Mucosa of descending colon (tissue), 3 donors: ENCODE measurements at regions not wholly inside any gene's neighbourhood (a gene's known extent, or its start where the extent isn't known, plus 50 kb on each side); places are given as distances from the start of the nearest gene placed in this dataset.

Experiments used
- ATAC-seq: fragments of 200-7000 bp; cut with Tn5 transposase; one replicate; pipeline ENCODE4 v1.9.1; 2020; ENCODE audit warnings: mild to moderate bottlenecking, moderate library complexity
- DNase-seq, 3 donors: peaks; one replicate each; pipeline ENCODE4 v3.0.0-alpha.2; 2020
- H3K36me3 ChIP-seq: fragments of 200-600 bp; one replicate; pipeline ENCODE4 v1.8.0; 2021; ENCODE audit warnings: low read depth, mild to moderate bottlenecking
- H3K4me1 ChIP-seq: fragments of 200-600 bp; one replicate; pipeline ENCODE4 v1.8.0; 2021; ENCODE audit warnings: low read depth, mild to moderate bottlenecking
- H3K4me3 ChIP-seq: fragments of 200-600 bp; one replicate; pipeline ENCODE4 v1.8.0; 2021; ENCODE audit warnings: mild to moderate bottlenecking
- H3K9me3 ChIP-seq: fragments of 200-600 bp; one replicate; pipeline ENCODE4 v1.8.0; 2021; ENCODE audit warnings: mild to moderate bottlenecking
- intact Hi-C, 2 donors: fragments of 100-400 bp; cut with DNase I in 1 of 2; cut with micrococcal nuclease in 1 of 2; formaldehyde crosslinking; loops; one replicate each; pipeline versions ENCODE4 v1.11.0 to v1.11.1; 2022; cut with DNase I, micrococcal nuclease
- TF ChIP-seq, protein P1 (sequence below): fragments of 200-600 bp; IDR thresholded peaks from one replicate; pipeline ENCODE4 v1.8.0; 2022; ENCODE audit warnings: antibody characterized with exemption, mild to moderate bottlenecking
- donor health status: DM: no; HTN: no; CAD: no; lungs with moderate emphysema.
- donor health status: DM: no; HTN: no; CAD: no.
- donor health status: DM: no; HTN: yes; CAD: no.

DNA sequence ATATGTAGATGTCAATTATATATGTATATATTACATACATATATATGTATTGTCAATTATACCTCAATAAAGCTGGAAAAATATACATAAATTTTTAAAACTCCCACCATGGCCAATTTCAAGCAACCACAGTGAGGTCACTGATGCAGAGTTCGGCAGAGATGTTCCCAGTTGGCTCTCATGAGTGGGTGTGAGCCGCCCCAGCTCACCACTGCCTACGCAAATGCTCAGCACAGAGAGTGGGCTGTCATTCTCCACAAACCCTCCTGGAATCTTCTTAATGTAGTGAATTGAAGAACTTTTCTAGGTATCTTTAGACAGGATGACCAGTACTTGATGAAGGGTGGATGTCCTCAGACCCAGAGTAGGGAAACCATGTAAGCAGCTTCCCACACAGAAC lies 96.6 kb upstream of the TMEM45B start:
- intact Hi-C loops: no loop called here
- no peak for DNase-seq
- no peak overlapping the region for H3K4me3 ChIP-seq
- H3K9me3 ChIP-seq: no peaks in the 10 kb centered on the region
- no peaks in the 10 kb centered on the region for H3K4me1 ChIP-seq
- ATAC-seq: no peak
- no peaks in the 10 kb centered on the region for H3K36me3 ChIP-seq
- TF ChIP-seq, protein P1, sequence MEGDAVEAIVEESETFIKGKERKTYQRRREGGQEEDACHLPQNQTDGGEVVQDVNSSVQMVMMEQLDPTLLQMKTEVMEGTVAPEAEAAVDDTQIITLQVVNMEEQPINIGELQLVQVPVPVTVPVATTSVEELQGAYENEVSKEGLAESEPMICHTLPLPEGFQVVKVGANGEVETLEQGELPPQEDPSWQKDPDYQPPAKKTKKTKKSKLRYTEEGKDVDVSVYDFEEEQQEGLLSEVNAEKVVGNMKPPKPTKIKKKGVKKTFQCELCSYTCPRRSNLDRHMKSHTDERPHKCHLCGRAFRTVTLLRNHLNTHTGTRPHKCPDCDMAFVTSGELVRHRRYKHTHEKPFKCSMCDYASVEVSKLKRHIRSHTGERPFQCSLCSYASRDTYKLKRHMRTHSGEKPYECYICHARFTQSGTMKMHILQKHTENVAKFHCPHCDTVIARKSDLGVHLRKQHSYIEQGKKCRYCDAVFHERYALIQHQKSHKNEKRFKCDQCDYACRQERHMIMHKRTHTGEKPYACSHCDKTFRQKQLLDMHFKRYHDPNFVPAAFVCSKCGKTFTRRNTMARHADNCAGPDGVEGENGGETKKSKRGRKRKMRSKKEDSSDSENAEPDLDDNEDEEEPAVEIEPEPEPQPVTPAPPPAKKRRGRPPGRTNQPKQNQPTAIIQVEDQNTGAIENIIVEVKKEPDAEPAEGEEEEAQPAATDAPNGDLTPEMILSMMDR: no peak

- DNase-seq (no peak), ATAC-seq (no peak)
- H3K36me3 ChIP-seq: no peaks in the 10 kb centered on the region
- no peak overlapping the region for H3K4me3 ChIP-seq
- no peaks in the 10 kb centered on the region for H3K9me3 ChIP-seq
- TF ChIP-seq, protein P1: no peak
- H3K4me1 ChIP-seq: no peaks in the 10 kb centered on the region
- intact Hi-C loops: no loop called here
Observed at GRCh38 chr11:129720156-129720555, 95.5 kb upstream of the TMEM45B start.

DNA sequence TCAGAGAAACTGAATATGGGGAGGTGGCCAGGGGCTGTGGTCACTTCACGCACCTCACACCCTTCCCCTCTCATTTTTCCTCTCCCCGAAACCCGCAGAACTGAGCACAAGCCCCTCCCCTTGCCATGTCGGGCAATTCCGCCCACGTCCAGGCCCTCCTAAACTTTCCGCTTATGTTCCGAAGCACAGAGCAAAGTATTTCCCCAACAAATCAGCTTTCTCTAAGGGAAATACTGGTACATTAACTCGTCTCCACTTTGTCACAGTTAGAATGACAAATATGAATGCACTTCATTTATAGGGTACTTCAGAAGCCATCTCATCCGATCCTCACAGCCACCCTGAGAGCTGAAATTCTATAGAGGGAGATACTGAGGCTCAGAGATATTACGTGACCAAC lies 94.7 kb upstream of the TMEM45B start:
- Histone ChIP-seq H3K4me1 (no peaks in the 10 kb centered on the region), H3K9me3 (no peaks in the 10 kb centered on the region), H3K4me3 (no peak overlapping the region), H3K36me3 (no peaks in the 10 kb centered on the region)
- TF ChIP-seq, protein P1: no peak
- intact Hi-C loops: no loop called here
- DNase-seq: no peak
- ATAC-seq: no peak

DNA sequence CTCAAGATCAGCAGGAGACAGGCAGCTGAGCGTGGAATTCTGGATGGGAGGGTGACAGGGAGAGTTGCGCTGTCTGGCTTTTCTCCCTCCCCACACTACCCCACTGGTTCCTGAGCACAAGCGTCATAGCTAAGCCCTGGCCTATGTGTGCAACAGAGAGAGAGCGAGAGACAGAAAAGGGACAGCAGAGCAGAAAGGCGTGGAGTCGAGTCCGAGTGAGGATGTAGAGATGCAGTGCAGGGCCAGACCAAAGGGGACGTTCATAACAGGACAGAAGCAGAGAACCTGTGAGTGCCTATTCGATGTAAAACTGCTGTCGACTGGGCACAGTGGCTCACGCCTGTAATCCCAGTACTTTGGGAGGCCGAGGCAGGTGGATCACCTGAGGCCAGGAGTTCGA lies 94.0 kb upstream of the TMEM45B start:
- no peak for ATAC-seq
- no peak for DNase-seq
- intact Hi-C loops: no loop called here
- Histone ChIP-seq H3K4me1 (no peaks in the 10 kb centered on the region), H3K4me3 (no peak overlapping the region), H3K9me3 (no peaks in the 10 kb centered on the region), H3K36me3 (no peaks in the 10 kb centered on the region)
- TF ChIP-seq, protein P1: no peak

DNA sequence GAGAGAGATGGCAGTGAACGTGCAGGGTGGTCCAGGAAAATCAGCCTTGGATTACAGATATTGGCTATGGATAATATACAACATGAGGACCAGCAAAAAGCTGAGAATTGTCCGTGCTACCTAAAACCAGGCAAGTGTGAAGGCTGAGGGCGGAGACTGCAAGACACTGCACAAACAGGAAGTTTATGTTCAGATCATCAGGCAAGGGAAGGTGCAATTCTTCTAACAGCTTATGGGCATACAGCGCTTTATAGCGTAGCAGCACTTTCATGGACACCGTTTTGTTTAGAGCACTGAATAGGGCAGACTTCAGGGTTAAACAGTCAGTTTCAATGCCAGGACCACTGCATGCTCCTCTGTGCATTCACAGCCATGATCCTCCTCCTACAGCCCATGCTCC lies 93.1 kb upstream of the TMEM45B start:
- no peak for DNase-seq
- TF ChIP-seq, protein P1: no peak
- Histone ChIP-seq H3K36me3 (no peaks in the 10 kb centered on the region), H3K4me1 (no peaks in the 10 kb centered on the region), H3K4me3 (no peak overlapping the region), H3K9me3 (no peaks in the 10 kb centered on the region)
- intact Hi-C loops: no loop called here
- peak; percentile 23 for ATAC-seq

DNA sequence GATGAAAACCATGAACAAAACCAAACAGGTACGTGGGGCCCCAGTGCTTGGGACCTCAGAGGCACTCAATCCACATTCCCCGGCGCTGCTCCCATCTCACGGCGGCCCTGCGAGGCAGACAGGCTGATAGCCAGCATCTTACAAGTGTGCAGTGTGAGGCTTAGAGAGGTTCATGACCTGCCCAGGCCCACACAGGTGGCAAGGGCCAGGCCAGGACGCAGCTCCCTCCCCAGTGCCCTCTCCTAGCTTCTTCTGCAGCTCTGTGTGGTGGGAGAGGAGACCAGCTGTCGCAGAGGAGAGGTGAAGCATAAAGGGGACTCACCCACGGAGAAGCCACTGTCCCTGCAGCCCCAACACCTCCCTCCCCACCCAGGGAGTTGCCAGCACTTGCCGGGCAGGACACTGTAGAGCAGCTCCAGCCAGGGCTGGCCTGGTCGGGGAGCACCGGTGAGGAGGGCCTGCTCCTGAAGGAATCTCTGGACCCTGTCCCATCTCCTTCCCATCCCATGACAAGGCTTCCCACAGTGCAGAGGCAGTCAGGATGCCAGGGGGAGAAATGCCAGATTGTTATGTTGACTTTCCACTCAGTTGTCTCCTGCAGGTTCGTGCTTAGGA lies 92.4 kb upstream of the TMEM45B start:
- DNase-seq (no peak), ATAC-seq (no peak)
- intact Hi-C loops: no loop called here
- no peaks in the 10 kb centered on the region for H3K9me3 ChIP-seq
- H3K36me3 ChIP-seq: no peaks in the 10 kb centered on the region
- TF ChIP-seq, protein P1: no peak
- no peak overlapping the region for H3K4me3 ChIP-seq
- no peaks in the 10 kb centered on the region for H3K4me1 ChIP-seq
